ENCODE measurements at regions not wholly inside any gene's neighbourhood (a gene's known extent, or its start where the extent isn't known, plus 50 kb on each side); places are given as distances from the start of the nearest gene placed in this dataset.
A peak's percentile ranks its signal among the peaks of the same experiment; 100 is the strongest.

- peak; percentile 12 for DNase-seq (ENCODE audit: low spot score)
- in situ Hi-C loops (cut with MboI; ENCODE audit: low pct_unique_long_range_greater_than_20kb, low sequenced_read_pairs, unreplicated experiment), result no loop called here
- no peak for TF ChIP-seq CTCF (IDR thresholded peaks at IDR 0.05; ENCODE audit: extremely low read depth, insufficient read depth, missing control alignments)
Observed at GRCh38 chr6:2542858-2543218, 207.9 kb downstream of the MYLK4 start.

- no peak for TF ChIP-seq CTCF (IDR thresholded peaks at IDR 0.05; ENCODE audit: extremely low read depth, insufficient read depth, missing control alignments)
- in situ Hi-C loops (cut with MboI; ENCODE audit: low pct_unique_long_range_greater_than_20kb, low sequenced_read_pairs, unreplicated experiment), result no loop called here
- no peak for DNase-seq (ENCODE audit: low spot score)
Observed at GRCh38 chr6:2542101-2542857, 208.4 kb downstream of the MYLK4 start.

GRCh38 chr6:2536451-2536850 is 214.3 kb downstream of the MYLK4 start:
- DNase-seq (ENCODE audit: low spot score), result no peak
- no peak for TF ChIP-seq CTCF (IDR thresholded peaks at IDR 0.05; ENCODE audit: extremely low read depth, insufficient read depth, missing control alignments)
- in situ Hi-C loops (cut with MboI; ENCODE audit: low pct_unique_long_range_greater_than_20kb, low sequenced_read_pairs, unreplicated experiment), result no loop called here

GRCh38 chr6:2535506-2535905 is 215.2 kb downstream of the MYLK4 start:
- in situ Hi-C loops (cut with MboI; ENCODE audit: low pct_unique_long_range_greater_than_20kb, low sequenced_read_pairs, unreplicated experiment), result no loop called here
- TF ChIP-seq CTCF (IDR thresholded peaks at IDR 0.05; ENCODE audit: extremely low read depth, insufficient read depth, missing control alignments), result no peak
- no peak for DNase-seq (ENCODE audit: low spot score)

GRCh38 chr6:2534406-2535042 is 216.2 kb downstream of the MYLK4 start:
- TF ChIP-seq CTCF (IDR thresholded peaks at IDR 0.05; ENCODE audit: extremely low read depth, insufficient read depth, missing control alignments), result no peak
- in situ Hi-C loops (cut with MboI; ENCODE audit: low pct_unique_long_range_greater_than_20kb, low sequenced_read_pairs, unreplicated experiment), result no loop called here
- DNase-seq (ENCODE audit: low spot score), result no peak

- no peak for DNase-seq (ENCODE audit: low spot score)
- no peak for TF ChIP-seq CTCF (IDR thresholded peaks at IDR 0.05; ENCODE audit: extremely low read depth, insufficient read depth, missing control alignments)
- in situ Hi-C loops (cut with MboI; ENCODE audit: low pct_unique_long_range_greater_than_20kb, low sequenced_read_pairs, unreplicated experiment), result no loop called here
Observed at GRCh38 chr6:2531426-2532215, 219.1 kb downstream of the MYLK4 start.
